AG04450 (cell line): ENCODE measurements at regions not wholly inside any gene's neighbourhood (a gene's known extent, or its start where the extent isn't known, plus 50 kb on each side); places are given as distances from the start of the nearest gene placed in this dataset.

Source experiments
- CTCF ChIA-PET: fragments of 300-600, 350-600 bp; formaldehyde crosslinking; extraction: SDS; loops from one replicate; lab custom pipeline; 2022; ENCODE audit warnings: antibody characterized with exemption, inconsistent platforms; lab: Charles Lee
- POLR2A ChIA-PET: fragments of 350-600 bp; formaldehyde crosslinking; extraction: SDS; loops from one replicate; lab custom pipeline; 2021; ENCODE audit warnings: antibody characterized with exemption, inconsistent platforms; lab: Yijun Ruan, JAX
- DNase-seq: peaks from one replicate; pipeline ENCODE4 v3.0.0-alpha.2; 2011; ENCODE audit warnings: low read depth, low spot score
- H3K27ac ChIP-seq: one replicate; pipeline ENCODE4 v1.5.1; 2012; ENCODE audit warnings: low read depth, low read length, control low read depth
- H3K27me3 ChIP-seq: one replicate; pipeline ENCODE4 v1.6.0; 2012; ENCODE audit warnings: low read length; ENCODE audit not compliant: control insufficient read depth, insufficient read depth
- H3K4me3 ChIP-seq: 2 replicates; pipeline ENCODE4 v1.5.1; 2011; ENCODE audit warnings: mild to moderate bottlenecking, low read depth, low read length, control low read depth
- H3K9me3 ChIP-seq: 2 replicates; pipeline ENCODE4 v1.5.1; 2012; ENCODE audit warnings: low read length; ENCODE audit not compliant: control insufficient read depth, insufficient read depth
- CTCF ChIP-seq: IDR thresholded peaks from 2 replicates; pipeline ENCODE4 v1.5.1; 2011; ENCODE audit warnings: low read depth, low read length, control low read depth, inconsistent platforms

- H3K27me3 ChIP-seq = no peaks in the 10 kb centered on the region
- ChIA-PET CTCF (no interaction called here), POLR2A (no interaction called here)
- H3K27ac ChIP-seq = no peak overlapping the region
- peaks cover 73% of the 10 kb centered on the region for H3K9me3 ChIP-seq
- TF ChIP-seq CTCF = no peak
- DNase-seq = no peak
- H3K4me3 ChIP-seq = no peak overlapping the region
These were observed 542.7 kb downstream of the BRD1 start for GRCh38 chr22:49284931-49285330.

GRCh38 chr22:49284056-49284784 lies 543.5 kb downstream of the BRD1 start:
- no peak for DNase-seq
- POLR2A ChIA-PET = no interaction called here
- no peak overlapping the region for H3K27ac ChIP-seq
- peaks cover 69% of the 10 kb centered on the region for H3K9me3 ChIP-seq
- CTCF ChIA-PET = no interaction called here
- H3K4me3 ChIP-seq = no peak overlapping the region
- H3K27me3 ChIP-seq = no peaks in the 10 kb centered on the region
- TF ChIP-seq CTCF = no peak

GRCh38 chr22:49282596-49282995 lies 545.1 kb downstream of the BRD1 start:
- POLR2A ChIA-PET = no interaction called here
- CTCF ChIA-PET = no interaction called here

GRCh38 chr22:49281467-49282340 lies 546.0 kb downstream of the BRD1 start:
- DNase-seq = no peak
- CTCF ChIA-PET = no interaction called here
- no peak overlapping the region for H3K4me3 ChIP-seq
- no peaks in the 10 kb centered on the region for H3K27me3 ChIP-seq
- POLR2A ChIA-PET = interaction anchor here (0.6 kb wide), 1 partner anchor 328 kb away, joined by 5 read pairs; no protein-coding TSS in a partner anchor
- TF ChIP-seq CTCF = no peak
- peaks cover 80% of the 10 kb centered on the region for H3K9me3 ChIP-seq
- no peak overlapping the region for H3K27ac ChIP-seq

More at GRCh38 chr22:49282596-49282995, 545.1 kb downstream of the BRD1 start:
- H3K27ac ChIP-seq = no peak overlapping the region
- H3K9me3 ChIP-seq = peaks cover 74% of the 10 kb centered on the region
- no peak for DNase-seq
- no peaks in the 10 kb centered on the region for H3K27me3 ChIP-seq
- H3K4me3 ChIP-seq = no peak overlapping the region
- TF ChIP-seq CTCF = no peak

- ChIA-PET POLR2A (no interaction called here), CTCF (no interaction called here)
- Histone ChIP-seq H3K4me3 (no peak overlapping the region), H3K9me3 (peaks cover 74% of the 10 kb centered on the region), H3K27ac (no peak overlapping the region), H3K27me3 (no peaks in the 10 kb centered on the region)
- TF ChIP-seq CTCF = no peak
- DNase-seq = no peak
These were observed 549.3 kb downstream of the BRD1 start for GRCh38 chr22:49278340-49278739.
